SK-N-SH treated with all-trans-retinoic acid at 6 μM for 48 hours (cell line): ENCODE measurements at regions not wholly inside any gene's neighbourhood (a gene's known extent, or its start where the extent isn't known, plus 50 kb on each side); places are given as distances from the start of the nearest gene placed in this dataset.

Experiments used
- ATAC-seq: fragments of 200-7000 bp; cut with Tn5 transposase; 3 replicates; pipeline ENCODE4 v1.9.1; 2020; ENCODE audit warnings: mild to moderate bottlenecking, moderate library complexity
- BACH2 ChIP-seq: fragments of 250-450 bp; sonication (Bioruptor Pico); IDR thresholded peaks from 2 replicates; pipeline ENCODE4 v1.9.0; 2021; ENCODE audit warnings: mild to moderate bottlenecking, borderline replicate concordance
- ESRRG ChIP-seq: fragments of 250-450 bp; sonication (Bioruptor Pico); IDR thresholded peaks from 2 replicates; pipeline ENCODE4 v1.6.1; 2021; ENCODE audit warnings: mild to moderate bottlenecking
- ISL1 ChIP-seq: fragments of 250-450 bp; sonication (Bioruptor Pico); IDR thresholded peaks from 2 replicates; pipeline ENCODE4 v2.1.2; 2022; ENCODE audit warnings: mild to moderate bottlenecking, moderate library complexity
- OSR1 ChIP-seq: fragments of 250-450 bp; sonication (Bioruptor Pico); IDR thresholded peaks from 2 replicates; pipeline ENCODE4 v1.8.0; 2022; ENCODE audit warnings: moderate library complexity, mild to moderate bottlenecking, inconsistent platforms
- PPARA ChIP-seq: fragments of 250-450 bp; sonication (Bioruptor Pico); IDR thresholded peaks from 2 replicates; pipeline ENCODE4 v1.5.0; 2020; ENCODE audit warnings: mild to moderate bottlenecking, borderline replicate concordance
- RARB ChIP-seq: fragments of 250-450 bp; sonication (Bioruptor Pico); IDR thresholded peaks from 2 replicates; pipeline ENCODE4 v1.8.0; 2021; ENCODE audit warnings: mild to moderate bottlenecking, moderate library complexity
- SNAI2 ChIP-seq: fragments of 250-450 bp; sonication (Bioruptor Pico); IDR thresholded peaks from 2 replicates; pipeline ENCODE4 v1.5.0; 2020; ENCODE audit warnings: mild to moderate bottlenecking, moderate library complexity
- TCF4 ChIP-seq: fragments of 250-450 bp; sonication (Bioruptor Pico); IDR thresholded peaks from 2 replicates; pipeline ENCODE4 v1.8.0; 2021; ENCODE audit warnings: mild to moderate bottlenecking, moderate library complexity, borderline replicate concordance
- TOX ChIP-seq: fragments of 250-450 bp; sonication (Bioruptor Pico); IDR thresholded peaks from 2 replicates; pipeline ENCODE4 v1.8.0; 2021; ENCODE audit warnings: mild to moderate bottlenecking, moderate library complexity, borderline replicate concordance
- ZC3H10 ChIP-seq: fragments of 250-450 bp; sonication (Bioruptor Pico); IDR thresholded peaks from 2 replicates; pipeline ENCODE4 v1.5.1; 2021; ENCODE audit warnings: mild to moderate bottlenecking, moderate library complexity
- ZFP3 ChIP-seq: fragments of 250-450 bp; sonication (Bioruptor Pico); IDR thresholded peaks from 2 replicates; pipeline ENCODE4 v1.5.0; 2020; ENCODE audit warnings: mild to moderate bottlenecking, moderate library complexity
- ZFP30 ChIP-seq: fragments of 450-650 bp; formaldehyde crosslinking; IDR thresholded peaks from 2 replicates; pipeline ENCODE4 v1.5.0; 2022; ENCODE audit warnings: mild to moderate bottlenecking, moderate library complexity
- ZNF565 ChIP-seq: fragments of 450-650 bp; formaldehyde crosslinking; conservative IDR thresholded peaks from 2 replicates; pipeline ENCODE4 v1.5.0; 2020; ENCODE audit warnings: low read depth, mild to moderate bottlenecking, moderate library complexity
- ZNF70 ChIP-seq: fragments of 450-650 bp; formaldehyde crosslinking; IDR thresholded peaks from 2 replicates; pipeline ENCODE4 v1.5.0; 2020; ENCODE audit warnings: mild to moderate bottlenecking, moderate library complexity
- ZNF8 ChIP-seq: fragments of 450-650 bp; formaldehyde crosslinking; IDR thresholded peaks from 2 replicates; pipeline ENCODE4 v1.5.0; 2020; ENCODE audit warnings: mild to moderate bottlenecking, moderate library complexity
- TF ChIP-seq, protein P1 (sequence below): fragments of 250-450 bp; sonication (Bioruptor Pico); IDR thresholded peaks from 2 replicates; pipeline ENCODE4 v1.8.0; 2020; ENCODE audit warnings: mild to moderate bottlenecking, moderate library complexity, borderline replicate concordance
- TF ChIP-seq, protein P2 (sequence below): fragments of 250-450 bp; sonication (Bioruptor Pico); IDR thresholded peaks from 2 replicates; pipeline ENCODE4 v1.5.1; 2020; ENCODE audit warnings: low read depth, mild to moderate bottlenecking, moderate library complexity
- TF ChIP-seq, protein P3 (sequence below): fragments of 250-450 bp; sonication (Bioruptor Pico); IDR thresholded peaks from 2 replicates; pipeline ENCODE4 v1.5.0; 2020; ENCODE audit warnings: mild to moderate bottlenecking, moderate library complexity
- TF ChIP-seq, protein P4 (sequence below): fragments of 250-450 bp; sonication (Bioruptor Pico); IDR thresholded peaks from 2 replicates; pipeline ENCODE4 v1.8.0; 2021; ENCODE audit warnings: low read depth, mild to moderate bottlenecking, moderate library complexity, borderline replicate concordance
- TF ChIP-seq, protein P5 (sequence below): fragments of 250-450 bp; sonication (Bioruptor Pico); IDR thresholded peaks from 2 replicates; pipeline ENCODE4 v1.5.1; 2021; ENCODE audit warnings: mild to moderate bottlenecking, moderate library complexity

DNA sequence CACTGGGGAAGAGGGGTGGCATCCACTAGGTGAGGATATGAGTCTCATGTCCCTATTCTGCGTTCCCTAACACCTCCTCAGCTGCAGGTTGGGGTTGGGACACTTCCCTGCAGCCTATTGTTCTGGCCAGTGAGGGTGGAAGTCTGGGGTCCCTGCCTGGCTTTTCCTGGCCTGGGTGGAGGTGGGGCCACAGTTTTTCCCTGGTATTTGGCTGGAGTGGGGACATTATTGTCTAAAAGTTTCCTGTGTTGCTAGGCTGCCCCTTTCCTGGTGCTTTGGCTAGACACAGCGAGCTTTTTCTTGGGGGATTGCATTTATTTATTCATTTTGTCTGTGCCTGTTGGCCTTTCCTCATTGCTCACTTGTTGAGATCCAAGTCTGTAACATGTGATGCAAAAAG, 559.5 kb upstream of the IGFBP3 start:
- no peak for ATAC-seq

DNA sequence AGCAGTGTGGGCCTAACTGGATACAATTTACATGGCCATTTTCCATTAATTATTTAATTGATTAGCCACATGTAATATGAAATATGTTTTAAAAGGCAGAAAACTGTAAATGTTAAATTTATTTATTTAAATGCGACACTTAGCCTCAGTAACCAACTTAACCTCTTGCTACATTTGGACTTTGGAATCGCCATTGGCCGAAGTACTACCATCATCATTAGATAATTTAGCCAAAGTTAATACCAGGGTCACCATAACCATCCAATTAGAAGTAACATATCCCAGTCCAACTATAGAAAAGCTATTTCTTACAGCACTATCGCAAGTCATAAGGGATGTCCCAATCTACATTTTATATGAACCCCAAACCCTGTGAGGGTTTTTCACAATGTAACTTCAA, 558.6 kb upstream of the IGFBP3 start:
- TF ChIP-seq BACH2 (CRISPR knock-in tag) (no peak), ZFP30 (no peak), ZNF565 (CRISPR knock-in tag) (no peak), SNAI2 (no peak), ESRRG (no peak), ISL1 (CRISPR knock-in tag) (no peak), TOX (CRISPR knock-in tag) (no peak)
- TF ChIP-seq, protein P1, sequence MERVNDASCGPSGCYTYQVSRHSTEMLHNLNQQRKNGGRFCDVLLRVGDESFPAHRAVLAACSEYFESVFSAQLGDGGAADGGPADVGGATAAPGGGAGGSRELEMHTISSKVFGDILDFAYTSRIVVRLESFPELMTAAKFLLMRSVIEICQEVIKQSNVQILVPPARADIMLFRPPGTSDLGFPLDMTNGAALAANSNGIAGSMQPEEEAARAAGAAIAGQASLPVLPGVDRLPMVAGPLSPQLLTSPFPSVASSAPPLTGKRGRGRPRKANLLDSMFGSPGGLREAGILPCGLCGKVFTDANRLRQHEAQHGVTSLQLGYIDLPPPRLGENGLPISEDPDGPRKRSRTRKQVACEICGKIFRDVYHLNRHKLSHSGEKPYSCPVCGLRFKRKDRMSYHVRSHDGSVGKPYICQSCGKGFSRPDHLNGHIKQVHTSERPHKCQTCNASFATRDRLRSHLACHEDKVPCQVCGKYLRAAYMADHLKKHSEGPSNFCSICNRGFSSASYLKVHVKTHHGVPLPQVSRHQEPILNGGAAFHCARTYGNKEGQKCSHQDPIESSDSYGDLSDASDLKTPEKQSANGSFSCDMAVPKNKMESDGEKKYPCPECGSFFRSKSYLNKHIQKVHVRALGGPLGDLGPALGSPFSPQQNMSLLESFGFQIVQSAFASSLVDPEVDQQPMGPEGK (CRISPR knock-in tag), result no peak
- TF ChIP-seq, protein P2, sequence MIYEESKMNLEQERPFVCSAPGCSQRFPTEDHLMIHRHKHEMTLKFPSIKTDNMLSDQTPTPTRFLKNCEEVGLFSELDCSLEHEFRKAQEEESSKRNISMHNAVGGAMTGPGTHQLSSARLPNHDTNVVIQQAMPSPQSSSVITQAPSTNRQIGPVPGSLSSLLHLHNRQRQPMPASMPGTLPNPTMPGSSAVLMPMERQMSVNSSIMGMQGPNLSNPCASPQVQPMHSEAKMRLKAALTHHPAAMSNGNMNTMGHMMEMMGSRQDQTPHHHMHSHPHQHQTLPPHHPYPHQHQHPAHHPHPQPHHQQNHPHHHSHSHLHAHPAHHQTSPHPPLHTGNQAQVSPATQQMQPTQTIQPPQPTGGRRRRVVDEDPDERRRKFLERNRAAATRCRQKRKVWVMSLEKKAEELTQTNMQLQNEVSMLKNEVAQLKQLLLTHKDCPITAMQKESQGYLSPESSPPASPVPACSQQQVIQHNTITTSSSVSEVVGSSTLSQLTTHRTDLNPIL (CRISPR knock-in tag), result no peak
- ATAC-seq, result no peak

More for the DNA sequence above, 559.5 kb upstream of the IGFBP3 start:
- TF ChIP-seq PPARA (CRISPR knock-in tag), result no peak
- no peak for TF ChIP-seq BACH2 (CRISPR knock-in tag)
- no peak for TF ChIP-seq TCF4 (CRISPR knock-in tag)
- TF ChIP-seq ZNF8 (CRISPR knock-in tag), result no peak
- TF ChIP-seq, protein P3, sequence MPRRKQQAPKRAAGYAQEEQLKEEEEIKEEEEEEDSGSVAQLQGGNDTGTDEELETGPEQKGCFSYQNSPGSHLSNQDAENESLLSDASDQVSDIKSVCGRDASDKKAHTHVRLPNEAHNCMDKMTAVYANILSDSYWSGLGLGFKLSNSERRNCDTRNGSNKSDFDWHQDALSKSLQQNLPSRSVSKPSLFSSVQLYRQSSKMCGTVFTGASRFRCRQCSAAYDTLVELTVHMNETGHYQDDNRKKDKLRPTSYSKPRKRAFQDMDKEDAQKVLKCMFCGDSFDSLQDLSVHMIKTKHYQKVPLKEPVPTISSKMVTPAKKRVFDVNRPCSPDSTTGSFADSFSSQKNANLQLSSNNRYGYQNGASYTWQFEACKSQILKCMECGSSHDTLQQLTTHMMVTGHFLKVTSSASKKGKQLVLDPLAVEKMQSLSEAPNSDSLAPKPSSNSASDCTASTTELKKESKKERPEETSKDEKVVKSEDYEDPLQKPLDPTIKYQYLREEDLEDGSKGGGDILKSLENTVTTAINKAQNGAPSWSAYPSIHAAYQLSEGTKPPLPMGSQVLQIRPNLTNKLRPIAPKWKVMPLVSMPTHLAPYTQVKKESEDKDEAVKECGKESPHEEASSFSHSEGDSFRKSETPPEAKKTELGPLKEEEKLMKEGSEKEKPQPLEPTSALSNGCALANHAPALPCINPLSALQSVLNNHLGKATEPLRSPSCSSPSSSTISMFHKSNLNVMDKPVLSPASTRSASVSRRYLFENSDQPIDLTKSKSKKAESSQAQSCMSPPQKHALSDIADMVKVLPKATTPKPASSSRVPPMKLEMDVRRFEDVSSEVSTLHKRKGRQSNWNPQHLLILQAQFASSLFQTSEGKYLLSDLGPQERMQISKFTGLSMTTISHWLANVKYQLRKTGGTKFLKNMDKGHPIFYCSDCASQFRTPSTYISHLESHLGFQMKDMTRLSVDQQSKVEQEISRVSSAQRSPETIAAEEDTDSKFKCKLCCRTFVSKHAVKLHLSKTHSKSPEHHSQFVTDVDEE, result no peak
- TF ChIP-seq TOX (CRISPR knock-in tag), result no peak
- TF ChIP-seq, protein P1 (CRISPR knock-in tag), result no peak
- no peak for TF ChIP-seq RARB (CRISPR knock-in tag)
- TF ChIP-seq ISL1 (CRISPR knock-in tag), result no peak
- TF ChIP-seq ZC3H10 (CRISPR knock-in tag), result no peak

DNA sequence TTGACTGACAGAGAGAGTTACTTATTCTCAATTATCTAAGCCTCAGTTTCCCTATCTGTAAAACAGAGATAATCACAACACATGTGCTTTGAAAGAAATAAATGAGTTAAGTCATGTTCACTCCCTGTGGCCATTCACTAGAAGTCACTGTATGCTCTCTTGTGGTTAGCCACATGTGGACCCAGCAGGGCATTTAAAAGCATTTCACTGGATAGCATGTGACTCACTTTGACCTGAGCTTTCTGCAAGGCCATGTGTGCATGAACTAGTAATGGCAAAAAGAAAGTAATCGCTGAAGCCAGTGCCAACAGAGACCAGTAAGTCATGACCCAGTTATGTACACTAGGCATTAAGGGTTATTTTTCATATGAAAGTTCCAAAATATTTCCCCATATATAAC, 557.0 kb upstream of the IGFBP3 start:
- no peak; the same call in 2 of the 3 replicates for ATAC-seq
- TF ChIP-seq ZNF70 (CRISPR knock-in tag), result no peak
- TF ChIP-seq ESRRG, result no peak
- TF ChIP-seq OSR1, result no peak
- TF ChIP-seq ZFP3 (CRISPR knock-in tag), result no peak
- no peak for TF ChIP-seq ZFP30
- TF ChIP-seq, protein P4, sequence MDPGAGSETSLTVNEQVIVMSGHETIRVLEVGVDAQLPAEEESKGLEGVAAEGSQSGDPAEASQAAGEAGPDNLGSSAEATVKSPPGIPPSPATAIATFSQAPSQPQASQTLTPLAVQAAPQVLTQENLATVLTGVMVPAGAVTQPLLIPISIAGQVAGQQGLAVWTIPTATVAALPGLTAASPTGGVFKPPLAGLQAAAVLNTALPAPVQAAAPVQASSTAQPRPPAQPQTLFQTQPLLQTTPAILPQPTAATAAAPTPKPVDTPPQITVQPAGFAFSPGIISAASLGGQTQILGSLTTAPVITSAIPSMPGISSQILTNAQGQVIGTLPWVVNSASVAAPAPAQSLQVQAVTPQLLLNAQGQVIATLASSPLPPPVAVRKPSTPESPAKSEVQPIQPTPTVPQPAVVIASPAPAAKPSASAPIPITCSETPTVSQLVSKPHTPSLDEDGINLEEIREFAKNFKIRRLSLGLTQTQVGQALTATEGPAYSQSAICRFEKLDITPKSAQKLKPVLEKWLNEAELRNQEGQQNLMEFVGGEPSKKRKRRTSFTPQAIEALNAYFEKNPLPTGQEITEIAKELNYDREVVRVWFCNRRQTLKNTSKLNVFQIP (CRISPR knock-in tag), result no peak
- no peak for TF ChIP-seq ISL1 (CRISPR knock-in tag)
- TF ChIP-seq, all 23 proteins: peak for 0

DNA sequence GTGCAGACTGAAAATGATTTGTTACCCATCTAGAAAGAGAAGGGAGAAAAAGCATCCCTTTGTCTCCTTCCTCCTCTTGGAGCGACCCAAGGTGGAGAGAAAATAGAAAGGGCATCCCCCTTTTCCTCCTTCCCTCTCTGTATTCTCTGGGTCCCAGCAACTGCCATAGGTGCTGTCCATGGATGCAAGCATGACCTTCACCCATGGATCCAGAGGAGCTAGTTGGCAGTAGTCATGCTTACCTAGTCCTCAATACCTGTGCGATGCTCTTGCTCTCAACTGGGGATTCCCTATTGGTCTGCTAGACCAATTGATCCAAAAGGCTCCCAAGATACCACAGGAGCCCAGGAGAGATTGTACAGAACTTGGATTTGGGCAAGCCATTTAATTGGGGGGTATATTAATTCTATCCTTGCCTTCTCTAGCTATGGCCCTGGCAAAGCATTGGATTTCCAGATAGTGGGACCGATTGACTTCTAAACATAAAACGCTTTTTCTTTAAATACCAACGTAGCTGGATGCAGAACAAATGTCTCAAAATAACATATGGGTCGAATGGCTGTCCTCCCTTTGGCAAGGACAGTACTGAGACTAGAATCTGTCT, 547.8 kb upstream of the IGFBP3 start:
- TF ChIP-seq ZNF8 (CRISPR knock-in tag) (peak; percentile 31; the same call in 1 of the 2 replicates), ISL1 (CRISPR knock-in tag) (no peak)
- TF ChIP-seq, protein P3, result peak; percentile 13; the same call in 1 of the 2 replicates
- TF ChIP-seq, protein P5, sequence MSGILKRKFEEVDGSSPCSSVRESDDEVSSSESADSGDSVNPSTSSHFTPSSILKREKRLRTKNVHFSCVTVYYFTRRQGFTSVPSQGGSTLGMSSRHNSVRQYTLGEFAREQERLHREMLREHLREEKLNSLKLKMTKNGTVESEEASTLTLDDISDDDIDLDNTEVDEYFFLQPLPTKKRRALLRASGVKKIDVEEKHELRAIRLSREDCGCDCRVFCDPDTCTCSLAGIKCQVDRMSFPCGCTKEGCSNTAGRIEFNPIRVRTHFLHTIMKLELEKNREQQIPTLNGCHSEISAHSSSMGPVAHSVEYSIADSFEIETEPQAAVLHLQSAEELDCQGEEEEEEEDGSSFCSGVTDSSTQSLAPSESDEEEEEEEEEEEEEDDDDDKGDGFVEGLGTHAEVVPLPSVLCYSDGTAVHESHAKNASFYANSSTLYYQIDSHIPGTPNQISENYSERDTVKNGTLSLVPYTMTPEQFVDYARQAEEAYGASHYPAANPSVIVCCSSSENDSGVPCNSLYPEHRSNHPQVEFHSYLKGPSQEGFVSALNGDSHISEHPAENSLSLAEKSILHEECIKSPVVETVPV, result no peak
- TF ChIP-seq, all 23 proteins: peak for 2
- no peak for ATAC-seq
